ENCODE measurements at regions not wholly inside any gene's neighbourhood (a gene's known extent, or its start where the extent isn't known, plus 50 kb on each side); places are given as distances from the start of the nearest gene placed in this dataset.

- Histone ChIP-seq H3K27me3 (no peaks in the 10 kb centered on the region), H3K4me1 (no peaks in the 10 kb centered on the region), H3K36me3 (no peaks in the 10 kb centered on the region), H3K4me3 (no peak overlapping the region), H3K9me3 (no peaks in the 10 kb centered on the region), H3K27ac (no peak overlapping the region)
- TF ChIP-seq, protein P1, sequence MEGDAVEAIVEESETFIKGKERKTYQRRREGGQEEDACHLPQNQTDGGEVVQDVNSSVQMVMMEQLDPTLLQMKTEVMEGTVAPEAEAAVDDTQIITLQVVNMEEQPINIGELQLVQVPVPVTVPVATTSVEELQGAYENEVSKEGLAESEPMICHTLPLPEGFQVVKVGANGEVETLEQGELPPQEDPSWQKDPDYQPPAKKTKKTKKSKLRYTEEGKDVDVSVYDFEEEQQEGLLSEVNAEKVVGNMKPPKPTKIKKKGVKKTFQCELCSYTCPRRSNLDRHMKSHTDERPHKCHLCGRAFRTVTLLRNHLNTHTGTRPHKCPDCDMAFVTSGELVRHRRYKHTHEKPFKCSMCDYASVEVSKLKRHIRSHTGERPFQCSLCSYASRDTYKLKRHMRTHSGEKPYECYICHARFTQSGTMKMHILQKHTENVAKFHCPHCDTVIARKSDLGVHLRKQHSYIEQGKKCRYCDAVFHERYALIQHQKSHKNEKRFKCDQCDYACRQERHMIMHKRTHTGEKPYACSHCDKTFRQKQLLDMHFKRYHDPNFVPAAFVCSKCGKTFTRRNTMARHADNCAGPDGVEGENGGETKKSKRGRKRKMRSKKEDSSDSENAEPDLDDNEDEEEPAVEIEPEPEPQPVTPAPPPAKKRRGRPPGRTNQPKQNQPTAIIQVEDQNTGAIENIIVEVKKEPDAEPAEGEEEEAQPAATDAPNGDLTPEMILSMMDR (IDR thresholded peaks at IDR 0.05): no peak
- no peak for TF ChIP-seq EP300 (IDR thresholded peaks at IDR 0.05)
- no peak for TF ChIP-seq POLR2A (IDR thresholded peaks at IDR 0.05)
- DNase-seq (ENCODE audit: low spot score in 2 of 2): no peak
- 87 to 89% methylated on average over 3 of the region's 3 CpGs for WGBS, 2 donors
These were observed 307.8 kb upstream of the PAPPA start for GRCh38 chr9:115845648-115846312.

GRCh38 chr9:115847216-115847615 is 306.4 kb upstream of the PAPPA start:
- Histone ChIP-seq H3K4me3 (no peak overlapping the region), H3K9me3 (no peaks in the 10 kb centered on the region), H3K4me1 (no peaks in the 10 kb centered on the region), H3K36me3 (no peaks in the 10 kb centered on the region), H3K27me3 (no peaks in the 10 kb centered on the region), H3K27ac (no peak overlapping the region)
- 36 to 38% methylated on average over 1 of the region's 1 CpG for WGBS, 2 donors
- no peak for TF ChIP-seq EP300 (IDR thresholded peaks at IDR 0.05)
- TF ChIP-seq, protein P1 (IDR thresholded peaks at IDR 0.05): no peak
- no peak for TF ChIP-seq POLR2A (IDR thresholded peaks at IDR 0.05)
- DNase-seq (ENCODE audit: low spot score in 2 of 2): no peak

DNA sequence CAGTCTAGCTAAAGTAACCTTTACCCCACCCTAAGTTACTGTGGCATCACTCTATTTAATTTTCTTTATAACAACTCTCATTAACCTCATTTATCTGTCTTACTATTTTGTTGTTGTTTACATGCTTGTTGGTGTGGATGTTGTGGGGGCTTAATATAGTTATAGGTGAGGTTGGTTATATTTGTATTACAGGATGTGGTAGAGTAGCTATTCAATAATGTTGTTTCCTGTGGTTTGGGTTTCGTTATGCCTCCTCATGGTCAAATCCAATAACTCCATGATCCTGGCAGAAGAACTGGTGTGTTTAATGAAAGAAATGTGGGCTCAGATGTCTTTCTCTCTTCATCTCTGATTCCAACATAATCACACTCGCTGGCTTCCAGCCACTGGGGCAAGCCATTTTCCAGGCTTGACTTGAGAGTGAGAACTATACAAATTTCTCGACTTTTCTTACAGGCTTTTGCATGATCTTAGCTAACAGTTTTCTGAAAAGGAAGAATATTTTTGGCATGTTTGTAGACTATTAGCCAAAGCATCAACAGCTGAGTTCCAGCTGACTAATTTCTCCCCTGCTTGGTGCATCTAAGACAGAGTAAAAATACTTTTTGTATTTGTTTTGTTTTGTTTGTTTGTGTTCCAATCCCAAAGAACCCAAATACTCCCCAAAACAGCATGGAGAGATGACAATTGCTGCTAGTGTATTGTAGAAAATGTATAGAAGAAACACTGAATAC is 303.7 kb upstream of the PAPPA start:
- Histone ChIP-seq H3K27me3 (no peaks in the 10 kb centered on the region), H3K9me3 (no peaks in the 10 kb centered on the region), H3K4me3 (no peak overlapping the region), H3K27ac (no peak overlapping the region), H3K36me3 (no peaks in the 10 kb centered on the region), H3K4me1 (no peaks in the 10 kb centered on the region)
- DNase-seq (ENCODE audit: low spot score in 2 of 2): peak in 1 of 2 donors; percentile 10
- WGBS, 2 donors: 70 to 75% methylated on average over 3 of the region's 3 CpGs
- TF ChIP-seq EP300 (IDR thresholded peaks at IDR 0.05) (no peak), POLR2A (IDR thresholded peaks at IDR 0.05) (no peak)
- TF ChIP-seq, protein P1 (IDR thresholded peaks at IDR 0.05): no peak

- DNase-seq (ENCODE audit: low spot score in 2 of 2): no peak
These were observed 302.9 kb upstream of the PAPPA start for GRCh38 chr9:115850548-115851304.

More at GRCh38 chr9:115850548-115851304, 302.9 kb upstream of the PAPPA start:
- no peaks in the 10 kb centered on the region for H3K27me3 ChIP-seq
- H3K4me1 ChIP-seq: no peaks in the 10 kb centered on the region
- no peaks in the 10 kb centered on the region for H3K36me3 ChIP-seq
- 40 to 95% methylated on average over 1 of the region's 1 CpG for WGBS, 2 donors
- TF ChIP-seq, protein P1 (IDR thresholded peaks at IDR 0.05): no peak
- no peak for TF ChIP-seq EP300 (IDR thresholded peaks at IDR 0.05)
- no peak for TF ChIP-seq POLR2A (IDR thresholded peaks at IDR 0.05)
- no peak overlapping the region for H3K4me3 ChIP-seq
- no peaks in the 10 kb centered on the region for H3K9me3 ChIP-seq
- no peak overlapping the region for H3K27ac ChIP-seq

All from tibial nerve (tissue), 4 donors.